Sigmoid colon (tissue), 4 donors: ENCODE measurements at regions not wholly inside any gene's neighbourhood (a gene's known extent, or its start where the extent isn't known, plus 50 kb on each side); places are given as distances from the start of the nearest gene placed in this dataset.

Source experiments
- EP300 ChIP-seq, 4 donors: sonication (generic); formaldehyde crosslinking; IDR thresholded peaks; one replicate each; pipeline ENCODE4 v1.6.1; 2017; ENCODE audit warnings: antibody characterized with exemption in 4 of 4
- POLR2A ChIP-seq, 2 donors: fragments of 450-650 bp; IDR thresholded peaks; one replicate each; pipeline ENCODE4 v1.6.1; 2016; ENCODE audit warnings: antibody characterized with exemption in 2 of 2, mild to moderate bottlenecking in 2 of 2, moderate library complexity in 2 of 2
- POLR2AphosphoS5 ChIP-seq, 4 donors: sonication (generic); formaldehyde crosslinking; IDR thresholded peaks; one replicate each; pipeline ENCODE4 v1.6.1; 2017; ENCODE audit warnings: antibody characterized with exemption in 4 of 4
- TF ChIP-seq, protein P1 (sequence below), 4 experiments: fragments of 450-650 bp in 3 of 4; fragments of 200-600 bp in 1 of 4; IDR thresholded peaks; one replicate each; pipeline ENCODE4 v1.5.1; 2016 to 2019; ENCODE audit warnings: antibody characterized with exemption in 4 of 4, mild to moderate bottlenecking in 3 of 4, moderate library complexity in 2 of 4

DNA sequence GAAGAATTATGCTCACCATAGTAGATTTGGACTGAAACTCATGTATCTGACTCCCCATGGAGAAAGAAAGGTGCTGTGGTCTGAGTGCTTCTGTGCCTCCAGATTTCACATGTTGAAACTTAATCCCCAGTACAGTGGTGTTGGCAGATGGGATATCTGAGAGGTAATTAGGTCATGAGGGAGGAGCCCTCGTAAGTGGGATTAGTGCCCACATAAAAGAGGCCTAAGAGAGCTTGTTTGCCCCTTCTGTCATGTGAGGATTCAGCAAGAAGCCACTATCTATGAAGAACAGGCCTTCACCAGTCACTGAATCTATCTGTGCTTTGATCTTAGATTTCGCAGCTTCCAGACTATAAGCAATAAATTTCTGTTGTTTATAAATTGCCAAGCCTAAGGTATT, 150.1 kb downstream of the PLPP3 start:
- TF ChIP-seq, protein P1, sequence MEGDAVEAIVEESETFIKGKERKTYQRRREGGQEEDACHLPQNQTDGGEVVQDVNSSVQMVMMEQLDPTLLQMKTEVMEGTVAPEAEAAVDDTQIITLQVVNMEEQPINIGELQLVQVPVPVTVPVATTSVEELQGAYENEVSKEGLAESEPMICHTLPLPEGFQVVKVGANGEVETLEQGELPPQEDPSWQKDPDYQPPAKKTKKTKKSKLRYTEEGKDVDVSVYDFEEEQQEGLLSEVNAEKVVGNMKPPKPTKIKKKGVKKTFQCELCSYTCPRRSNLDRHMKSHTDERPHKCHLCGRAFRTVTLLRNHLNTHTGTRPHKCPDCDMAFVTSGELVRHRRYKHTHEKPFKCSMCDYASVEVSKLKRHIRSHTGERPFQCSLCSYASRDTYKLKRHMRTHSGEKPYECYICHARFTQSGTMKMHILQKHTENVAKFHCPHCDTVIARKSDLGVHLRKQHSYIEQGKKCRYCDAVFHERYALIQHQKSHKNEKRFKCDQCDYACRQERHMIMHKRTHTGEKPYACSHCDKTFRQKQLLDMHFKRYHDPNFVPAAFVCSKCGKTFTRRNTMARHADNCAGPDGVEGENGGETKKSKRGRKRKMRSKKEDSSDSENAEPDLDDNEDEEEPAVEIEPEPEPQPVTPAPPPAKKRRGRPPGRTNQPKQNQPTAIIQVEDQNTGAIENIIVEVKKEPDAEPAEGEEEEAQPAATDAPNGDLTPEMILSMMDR (IDR thresholded peaks at IDR 0.05): no peak
- TF ChIP-seq POLR2AphosphoS5 (IDR thresholded peaks at IDR 0.05) (no peak), POLR2A (IDR thresholded peaks at IDR 0.05) (no peak), EP300 (IDR thresholded peaks at IDR 0.05) (no peak)
